IMR-90 (cell line): ENCODE measurements at regions not wholly inside any gene's neighbourhood (a gene's known extent, or its start where the extent isn't known, plus 50 kb on each side); places are given as distances from the start of the nearest gene placed in this dataset.

Source experiments
- ATAC-seq: fragments of 200-7000 bp; cut with Tn5 transposase; 2 replicates; pipeline ENCODE4 v1.9.1; 2020; ENCODE audit warnings: low read depth, mild to moderate bottlenecking, moderate library complexity
- BruUV-seq: library from RNA; stranded (reverse); fragments of 400-500 nt; replicated peaks from 2 replicates; lab custom pipeline; 2021; lab: Mats Ljungman, UMichigan
- CTCF ChIA-PET: fragments of 300-600 bp; formaldehyde crosslinking; extraction: SDS; loops from one replicate; lab custom pipeline; 2021; ENCODE audit warnings: antibody characterized with exemption; lab: Yijun Ruan, JAX
- POLR2A ChIA-PET: fragments of 300-600 bp; sonication (Branson Sonifier 250); formaldehyde crosslinking; loops from one replicate; lab custom pipeline; 2022; ENCODE audit warnings: antibody characterized with exemption; ENCODE audit not compliant: unreplicated experiment; lab: Charles Lee
- DNase-seq: peaks from one replicate; pipeline ENCODE4 v3.0.0; 2013
- H2AFZ ChIP-seq: replicated peaks from 2 replicates; pipeline ENCODE3; 2013; ENCODE audit warnings: low read length, mild to moderate bottlenecking; ENCODE audit not compliant: poor library complexity
- H2AK5ac ChIP-seq: 2 replicates; pipeline ENCODE4 v1.6.1; 2013; ENCODE audit warnings: low read depth, low read length, inconsistent platforms
- H2AK9ac ChIP-seq: replicated peaks from 2 replicates; pipeline ENCODE3; 2013; ENCODE audit warnings: mild to moderate bottlenecking, low read depth, low read length, moderate library complexity; ENCODE audit not compliant: poor library complexity
- H2BK120ac ChIP-seq: 2 replicates; pipeline ENCODE4 v1.6.1; 2013; ENCODE audit warnings: low read depth, low read length, inconsistent platforms
- H2BK15ac ChIP-seq: 3 replicates; pipeline ENCODE4 v1.6.1; 2013; ENCODE audit warnings: low read depth, low read length, inconsistent platforms
- H2BK20ac ChIP-seq: 2 replicates; pipeline ENCODE4 v1.6.1; 2013; ENCODE audit warnings: low read depth, mild to moderate bottlenecking, inconsistent platforms, low read length, moderate library complexity
- H2BK5ac ChIP-seq: 2 replicates; pipeline ENCODE4 v1.6.1; 2013; ENCODE audit warnings: mild to moderate bottlenecking, low read depth, low read length, inconsistent platforms; ENCODE audit not compliant: poor library complexity, severe bottlenecking
- H3K14ac ChIP-seq: replicated peaks from 2 replicates; pipeline ENCODE4 v1.6.1; 2013; ENCODE audit warnings: low read depth, low read length, inconsistent platforms
- H3K18ac ChIP-seq: 2 replicates; pipeline ENCODE4 v1.6.1; 2013; ENCODE audit warnings: low read depth, low read length, control low read depth
- H3K23ac ChIP-seq: 2 replicates; pipeline ENCODE4 v1.6.1; 2013; ENCODE audit warnings: low read depth, low read length, inconsistent platforms
- H3K27ac ChIP-seq: 2 replicates; pipeline ENCODE4 v1.5.1; 2013; ENCODE audit warnings: mild to moderate bottlenecking, control low read depth, low read length; ENCODE audit not compliant: insufficient read depth
- H3K27me3 ChIP-seq: 2 replicates; pipeline ENCODE4 v1.6.1; 2013; ENCODE audit warnings: low read length; ENCODE audit not compliant: control insufficient read depth, insufficient read depth
- H3K36me3 ChIP-seq: 2 replicates; pipeline ENCODE4 v1.6.1; 2013; ENCODE audit warnings: low read length, mixed read lengths; ENCODE audit not compliant: control insufficient read depth, insufficient read depth
- H3K4ac ChIP-seq: 2 replicates; pipeline ENCODE4 v1.6.1; 2013; ENCODE audit warnings: low read depth, low read length, inconsistent platforms
- H3K4me1 ChIP-seq: 2 replicates; pipeline ENCODE4 v1.6.1; 2013; ENCODE audit warnings: low read length, mixed read lengths; ENCODE audit not compliant: control insufficient read depth, insufficient read depth
- H3K4me2 ChIP-seq: 2 replicates; pipeline ENCODE4 v1.6.1; 2013; ENCODE audit warnings: low read depth, mild to moderate bottlenecking, control low read depth, low read length, moderate library complexity
- H3K4me3 ChIP-seq: 2 replicates; pipeline ENCODE4 v1.5.1; 2013; ENCODE audit warnings: low read depth, mild to moderate bottlenecking, control low read depth, low read length, moderate library complexity; ENCODE audit not compliant: insufficient read depth
- H3K56ac ChIP-seq: 2 replicates; pipeline ENCODE4 v1.6.1; 2013; ENCODE audit warnings: low read length, inconsistent platforms; ENCODE audit not compliant: insufficient read depth; ENCODE audit errors: extremely low read depth
- H3K79me1 ChIP-seq, 2 experiments: 2 replicates each; pipeline ENCODE4 v1.6.1; 2013; ENCODE audit warnings: low read length in 2 of 2, inconsistent platforms in 1 of 2, low read depth in 1 of 2
- H3K9ac ChIP-seq: 2 replicates; pipeline ENCODE4 v1.6.1; 2013; ENCODE audit warnings: low read depth, low read length, control low read depth
- H3K9me1 ChIP-seq: 2 replicates; pipeline ENCODE4 v1.6.1; 2013; ENCODE audit warnings: low read length, inconsistent platforms; ENCODE audit not compliant: insufficient read depth
- H3K9me3 ChIP-seq: 2 replicates; pipeline ENCODE4 v1.6.1; 2013; ENCODE audit warnings: low read length; ENCODE audit not compliant: control insufficient read depth, insufficient read depth
- H4K20me1 ChIP-seq: 2 replicates; pipeline ENCODE4 v1.6.1; 2013; ENCODE audit warnings: low read length, inconsistent platforms; ENCODE audit not compliant: insufficient read depth
- H4K5ac ChIP-seq: 2 replicates; pipeline ENCODE4 v1.6.1; 2013; ENCODE audit warnings: mild to moderate bottlenecking, low read depth, low read length, control low read depth
- H4K8ac ChIP-seq, 2 experiments: 2 replicates each; pipeline ENCODE4 v1.6.1; 2013; ENCODE audit warnings: low read depth in 2 of 2, low read length in 2 of 2, control low read depth in 1 of 2, inconsistent platforms in 1 of 2
- H4K91ac ChIP-seq: 2 replicates; pipeline ENCODE4 v1.6.1; 2013; ENCODE audit warnings: low read depth, low read length, inconsistent platforms; ENCODE audit not compliant: insufficient read depth
- BHLHE40 ChIP-seq: fragments of 150-350 bp; IDR thresholded peaks from 2 replicates; pipeline ENCODE4 v1.6.1; 2016; ENCODE audit warnings: mild to moderate bottlenecking, low read depth, low read length
- CEBPB ChIP-seq: IDR thresholded peaks from 2 replicates; pipeline ENCODE4 v1.6.1; 2012; ENCODE audit warnings: low read depth, low read length, improper control_type of control experiment
- CHD1 ChIP-seq: IDR thresholded peaks from 2 replicates; pipeline ENCODE4 v1.6.1; 2012; ENCODE audit warnings: low read depth, low read length, improper control_type of control experiment
- ELK1 ChIP-seq: fragments of 150-350 bp; IDR thresholded peaks from 2 replicates; pipeline ENCODE4 v1.6.1; 2016; ENCODE audit warnings: low read depth, mild to moderate bottlenecking, low read length, moderate library complexity, borderline replicate concordance
- FOS ChIP-seq: fragments of 150-350 bp; IDR thresholded peaks from 2 replicates; pipeline ENCODE4 v1.6.1; 2016; ENCODE audit warnings: low read depth, low read length
- MAZ ChIP-seq: IDR thresholded peaks from 2 replicates; pipeline ENCODE4 v1.6.1; 2012; ENCODE audit warnings: low read depth, mild to moderate bottlenecking, low read length, improper control_type of control experiment, moderate library complexity, borderline replicate concordance
- MXI1 ChIP-seq: IDR thresholded peaks from 2 replicates; pipeline ENCODE4 v1.6.1; 2012; ENCODE audit warnings: low read depth, mild to moderate bottlenecking, low read length, moderate library complexity, borderline replicate concordance
- POLR2A ChIP-seq: IDR thresholded peaks from 2 replicates; pipeline ENCODE4 v1.6.1; 2012; ENCODE audit warnings: mild to moderate bottlenecking, low read depth, low read length
- RCOR1 ChIP-seq: IDR thresholded peaks from 2 replicates; pipeline ENCODE4 v1.6.1; 2012; ENCODE audit warnings: mild to moderate bottlenecking, low read length, improper control_type of control experiment; ENCODE audit not compliant: insufficient replicate concordance
- WGBS, 2 experiments: methylation state at CpG; one replicate each; pipeline versions ENCODE4 v1.1.5 to v1.1.7; 2013; ENCODE audit warnings: missing lambda C conversion rate in 2 of 2; ENCODE audit not compliant: insufficient read length in 1 of 2; ENCODE audit errors: extremely low coverage in 2 of 2; 5-methylcytosine and 5-hydroxymethylcytosine counted together
- dilution Hi-C: fragments of 300-500 bp; cut with HindIII; formaldehyde crosslinking; loops from one replicate; pipeline ENCODE4 v1.14.3; 2018; ENCODE audit warnings: low sequenced_read_pairs; ENCODE audit not compliant: unreplicated experiment
- in situ Hi-C: fragments of 300-500 bp; cut with MboI; formaldehyde crosslinking; loops from 3 replicates; pipeline ENCODE4 v1.14.3; 2019; ENCODE audit warnings: low sequenced_read_pairs, inconsistent platforms, mixed read lengths
- intact Hi-C: fragments of 100-400 bp; cut with micrococcal nuclease; formaldehyde crosslinking; loops from 2 replicates; pipeline ENCODE4 v1.10.0; 2022

- dilution Hi-C loops = no loop called here
- H3K4me2 ChIP-seq = no peak overlapping the region
- H3K4me3 ChIP-seq = no peak overlapping the region
- TF ChIP-seq MAZ (no peak), RCOR1 (no peak), ELK1 (no peak), FOS (no peak), POLR2A (no peak), CHD1 (no peak), BHLHE40 (no peak), MXI1 (no peak), CEBPB (no peak)
- no peak overlapping the region for H2BK5ac ChIP-seq
- no peak overlapping the region for H2BK120ac ChIP-seq
- H3K79me1 ChIP-seq = no peaks in the 10 kb centered on the region
- no peak overlapping the region for H2BK15ac ChIP-seq
- H3K56ac ChIP-seq = no peak overlapping the region
- no peak overlapping the region for H3K14ac ChIP-seq
- H3K4me1 ChIP-seq = no peaks in the 10 kb centered on the region
- H3K23ac ChIP-seq = no peak overlapping the region
- CTCF ChIA-PET = no interaction called here
- ATAC-seq (no peak), DNase-seq (no peak)
- no peak overlapping the region for H2BK20ac ChIP-seq
- H3K27me3 ChIP-seq = no peaks in the 10 kb centered on the region
- H4K8ac ChIP-seq = no peak overlapping the region
- H4K5ac ChIP-seq = no peak overlapping the region
- intact Hi-C loops = no loop called here
- H3K36me3 ChIP-seq = no peaks in the 10 kb centered on the region
- in situ Hi-C loops = no loop called here
- H4K91ac ChIP-seq = no peak overlapping the region
- H2AK9ac ChIP-seq = no peak overlapping the region
- H4K20me1 ChIP-seq = no peaks in the 10 kb centered on the region
- no CpG with 5 or more reads among the region's 5 CpGs for WGBS, 2 experiments
- no TSS peak for BruUV-seq
- H3K27ac ChIP-seq = no peak overlapping the region
- no peaks in the 10 kb centered on the region for H3K9me3 ChIP-seq
- H2AFZ ChIP-seq = no peak overlapping the region
- H3K9ac ChIP-seq = no peak overlapping the region
- H3K9me1 ChIP-seq = no peaks in the 10 kb centered on the region
- POLR2A ChIA-PET = no interaction called here
- H3K4ac ChIP-seq = no peak overlapping the region
- no peak overlapping the region for H2AK5ac ChIP-seq
- H3K18ac ChIP-seq = no peak overlapping the region
Observed at GRCh38 chr4:110268790-110269189, 70.4 kb upstream of the ELOVL6 start.
